ENCODE measurements at regions not wholly inside any gene's neighbourhood (a gene's known extent, or its start where the extent isn't known, plus 50 kb on each side); places are given as distances from the start of the nearest gene placed in this dataset.
"Not testable (repeated sequence)": the region's sequence is repeated elsewhere in the genome, so short reads cannot be mapped to it uniquely, and the experiment has no call there.

GRCh38 chr5:40437452-40437861 lies 242.3 kb upstream of the PTGER4 start:
- no peak overlapping the region for H3K4me3 ChIP-seq (ENCODE audit: low read depth, low read length)
- peak; percentile 58 for DNase-seq (ENCODE audit: low read depth)
- no peak for TF ChIP-seq CTCF (IDR thresholded peaks at IDR 0.05; ENCODE audit: insufficient read depth, low read depth, low read length)

GRCh38 chr5:40436535-40437237 lies 243.0 kb upstream of the PTGER4 start:
- no peak for TF ChIP-seq CTCF (IDR thresholded peaks at IDR 0.05; ENCODE audit: insufficient read depth, low read depth, low read length)
- no peak for DNase-seq (ENCODE audit: low read depth)
- no peak overlapping the region for H3K4me3 ChIP-seq (ENCODE audit: low read depth, low read length)

- not testable (repeated sequence) for H3K4me3 ChIP-seq (ENCODE audit: low read depth, low read length); DNase-seq (ENCODE audit: low read depth)
Observed at GRCh38 chr5:40435706-40436105, 244.0 kb upstream of the PTGER4 start.

- DNase-seq (ENCODE audit: low read depth), result no peak
- no peak overlapping the region for H3K4me3 ChIP-seq (ENCODE audit: low read depth, low read length)
- TF ChIP-seq CTCF (IDR thresholded peaks at IDR 0.05; ENCODE audit: insufficient read depth, low read depth, low read length), result no peak
Observed at GRCh38 chr5:40432836-40433235, 246.9 kb upstream of the PTGER4 start.

GRCh38 chr5:40431734-40432133 lies 248.0 kb upstream of the PTGER4 start:
- no peak overlapping the region for H3K4me3 ChIP-seq (ENCODE audit: low read depth, low read length)
- DNase-seq (ENCODE audit: low read depth), result no peak
- no peak for TF ChIP-seq CTCF (IDR thresholded peaks at IDR 0.05; ENCODE audit: insufficient read depth, low read depth, low read length)

- no peak for DNase-seq (ENCODE audit: low read depth)
- H3K4me3 ChIP-seq (ENCODE audit: low read depth, low read length), result no peak overlapping the region
- TF ChIP-seq CTCF (IDR thresholded peaks at IDR 0.05; ENCODE audit: insufficient read depth, low read depth, low read length), result no peak
Observed at GRCh38 chr5:40430101-40430710, 249.5 kb upstream of the PTGER4 start.

- peak; percentile 22 for DNase-seq (ENCODE audit: low read depth)
- TF ChIP-seq CTCF (IDR thresholded peaks at IDR 0.05; ENCODE audit: insufficient read depth, low read depth, low read length), result no peak
- no peak overlapping the region for H3K4me3 ChIP-seq (ENCODE audit: low read depth, low read length)
Observed at GRCh38 chr5:40429258-40430100, 250.2 kb upstream of the PTGER4 start.
